K562 (cell line): ENCODE measurements at regions not wholly inside any gene's neighbourhood (a gene's known extent, or its start where the extent isn't known, plus 50 kb on each side); places are given as distances from the start of the nearest gene placed in this dataset.

Experiments used
- ELK1 ChIP-seq: sonication (generic); formaldehyde crosslinking; IDR thresholded peaks from 2 replicates; pipeline ENCODE4 v1.8.1; 2022; ENCODE audit warnings: missing genetic modification reagents
- FOXA1 ChIP-seq: fragments of 450-650 bp; IDR thresholded peaks from 2 replicates; pipeline ENCODE4 v1.6.1; 2016; ENCODE audit warnings: mild to moderate bottlenecking, borderline replicate concordance
- FOXO4 ChIP-seq: fragments of 450-650 bp; formaldehyde crosslinking; IDR thresholded peaks from 2 replicates; pipeline ENCODE4 v1.4.0; 2020; ENCODE audit warnings: mild to moderate bottlenecking, moderate library complexity
- HDGF ChIP-seq: fragments of 450-650 bp; IDR thresholded peaks from 2 replicates; pipeline ENCODE4 v1.6.1; 2016
- HNRNPL ChIP-seq: fragments of 200-400 bp; formaldehyde crosslinking; IDR thresholded peaks from 2 replicates; pipeline ENCODE4 v1.6.1; 2017; ENCODE audit warnings: low read depth, mild to moderate bottlenecking, low read length
- ILK ChIP-seq: fragments of 450-650 bp; IDR thresholded peaks from 2 replicates; pipeline ENCODE4 v1.6.1; 2016; ENCODE audit warnings: missing genetic modification characterization, low read depth, mild to moderate bottlenecking, missing compliant biosample characterization, moderate library complexity, borderline replicate concordance
- MAFF ChIP-seq: IDR thresholded peaks from 2 replicates; pipeline ENCODE4 v1.6.1; 2012; ENCODE audit warnings: low read length, improper control_type of control experiment
- MAFG ChIP-seq: fragments of 450-650 bp; conservative IDR thresholded peaks from 2 replicates; pipeline ENCODE4 v1.6.1; 2016; ENCODE audit warnings: missing genetic modification characterization, missing compliant biosample characterization
- NCOA1 ChIP-seq: fragments of 450-650 bp; IDR thresholded peaks from 2 replicates; pipeline ENCODE4 v1.6.1; 2016; ENCODE audit warnings: low read depth
- NONO ChIP-seq, 2 experiments: fragments of 200-400 bp in 1 of 2; fragments of 450-650 bp in 1 of 2; formaldehyde crosslinking in 1 of 2; IDR thresholded peaks; 2 replicates each; pipeline ENCODE4 v1.6.1; 2017; ENCODE audit warnings: low read depth in 2 of 2, mild to moderate bottlenecking in 2 of 2, moderate library complexity in 2 of 2, low read length in 1 of 2
- SNRNP70 ChIP-seq: fragments of 200-400 bp; formaldehyde crosslinking; optimal IDR thresholded peaks from 2 replicates; pipeline ENCODE3; 2017; ENCODE audit warnings: low read depth, low read length
- STAT6 ChIP-seq: sonication (generic); formaldehyde crosslinking; IDR thresholded peaks from 2 replicates; pipeline ENCODE4 v1.8.1; 2023; ENCODE audit warnings: mild to moderate bottlenecking, missing genetic modification reagents
- TAL1 ChIP-seq: fragments of 450-650 bp; IDR thresholded peaks from 2 replicates; pipeline ENCODE4 v1.6.1; 2016; ENCODE audit warnings: mild to moderate bottlenecking
- TBL1XR1 ChIP-seq, 2 experiments: IDR thresholded peaks; 2 replicates each; pipeline ENCODE4 v1.6.1; 2012; ENCODE audit warnings: improper control_type of control experiment in 2 of 2, low read length in 2 of 2, mild to moderate bottlenecking in 1 of 2
- ZC3H8 ChIP-seq: fragments of 450-650 bp; IDR thresholded peaks from 2 replicates; pipeline ENCODE4 v1.6.1; 2017
- ZNF274 ChIP-seq: IDR thresholded peaks from 2 replicates; pipeline ENCODE4 v1.6.1; 2011; ENCODE audit warnings: low read depth, mild to moderate bottlenecking, low read length, moderate library complexity, borderline replicate concordance
- TF ChIP-seq, protein P1 (sequence below): fragments of 250-450 bp; sonication (Bioruptor Pico); IDR thresholded peaks from 2 replicates; pipeline ENCODE4 v1.6.1; 2021; ENCODE audit warnings: mild to moderate bottlenecking
- TF ChIP-seq, protein P2 (sequence below), 2 experiments: fragments of 450-650 bp in 1 of 2; sonication (generic) in 1 of 2; formaldehyde crosslinking in 1 of 2; IDR thresholded peaks in 1 of 2; conservative IDR thresholded peaks in 1 of 2; 2 replicates each; pipeline versions ENCODE4 v1.6.1 to v1.8.1; 2016 to 2023; ENCODE audit warnings: mild to moderate bottlenecking in 2 of 2, moderate library complexity in 2 of 2, inconsistent platforms in 1 of 2, missing genetic modification reagents in 1 of 2
- TF ChIP-seq, protein P3 (sequence below): fragments of 450-650 bp; conservative IDR thresholded peaks from 2 replicates; pipeline ENCODE4 v1.6.1; 2016; ENCODE audit warnings: missing genetic modification characterization, low read depth, mild to moderate bottlenecking, control low read depth, missing compliant biosample characterization

GRCh38 chr6:14781772-14782525, 463.9 kb upstream of the JARID2 start (continued):
- TF ChIP-seq STAT6 (CRISPR knock-in tag) (no peak), MAFG (tag) (no peak), SNRNP70 (no peak), NCOA1 (no peak), TAL1 (no peak), ZNF274 (no peak), ILK (tag) (no peak), NONO (IDR thresholded peaks at IDR 0.05; ENCODE audit: low read depth in 2 of 2, low read length in 1 of 2) (no peak), TBL1XR1 (IDR thresholded peaks at IDR 0.05; ENCODE audit: low read length in 2 of 2) (no peak), FOXA1 (no peak), HDGF (no peak), MAFF (no peak), ZC3H8 (no peak), HNRNPL (no peak), FOXO4 (CRISPR knock-in tag) (no peak), ELK1 (CRISPR knock-in tag) (no peak)
- TF ChIP-seq, protein P1, sequence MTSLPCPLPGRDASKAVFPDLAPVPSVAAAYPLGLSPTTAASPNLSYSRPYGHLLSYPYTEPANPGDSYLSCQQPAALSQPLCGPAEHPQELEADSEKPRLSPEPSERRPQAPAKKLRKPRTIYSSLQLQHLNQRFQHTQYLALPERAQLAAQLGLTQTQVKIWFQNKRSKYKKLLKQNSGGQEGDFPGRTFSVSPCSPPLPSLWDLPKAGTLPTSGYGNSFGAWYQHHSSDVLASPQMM (CRISPR knock-in tag) = no peak
- TF ChIP-seq, protein P2, sequence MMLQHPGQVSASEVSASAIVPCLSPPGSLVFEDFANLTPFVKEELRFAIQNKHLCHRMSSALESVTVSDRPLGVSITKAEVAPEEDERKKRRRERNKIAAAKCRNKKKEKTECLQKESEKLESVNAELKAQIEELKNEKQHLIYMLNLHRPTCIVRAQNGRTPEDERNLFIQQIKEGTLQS (IDR thresholded peaks at IDR 0.05) = peak; percentile 79
- TF ChIP-seq, protein P2 (CRISPR knock-in tag; conservative IDR thresholded peaks at IDR 0.05) = no peak
- TF ChIP-seq, protein P3, sequence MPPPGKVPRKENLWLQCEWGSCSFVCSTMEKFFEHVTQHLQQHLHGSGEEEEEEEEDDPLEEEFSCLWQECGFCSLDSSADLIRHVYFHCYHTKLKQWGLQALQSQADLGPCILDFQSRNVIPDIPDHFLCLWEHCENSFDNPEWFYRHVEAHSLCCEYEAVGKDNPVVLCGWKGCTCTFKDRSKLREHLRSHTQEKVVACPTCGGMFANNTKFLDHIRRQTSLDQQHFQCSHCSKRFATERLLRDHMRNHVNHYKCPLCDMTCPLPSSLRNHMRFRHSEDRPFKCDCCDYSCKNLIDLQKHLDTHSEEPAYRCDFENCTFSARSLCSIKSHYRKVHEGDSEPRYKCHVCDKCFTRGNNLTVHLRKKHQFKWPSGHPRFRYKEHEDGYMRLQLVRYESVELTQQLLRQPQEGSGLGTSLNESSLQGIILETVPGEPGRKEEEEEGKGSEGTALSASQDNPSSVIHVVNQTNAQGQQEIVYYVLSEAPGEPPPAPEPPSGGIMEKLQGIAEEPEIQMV (tag) = no peak
